ENCODE measurements at regions not wholly inside any gene's neighbourhood (a gene's known extent, or its start where the extent isn't known, plus 50 kb on each side); places are given as distances from the start of the nearest gene placed in this dataset.
"Not testable (repeated sequence)": the region's sequence is repeated elsewhere in the genome, so short reads cannot be mapped to it uniquely, and the experiment has no call there.

GRCh38 chr16:47916266-47916665 is 239.5 kb downstream of the ABCC12 start:
- Histone ChIP-seq H3K27me3 (no peaks in the 10 kb centered on the region), H3K27ac (no peak overlapping the region), H3K36me3 (no peaks in the 10 kb centered on the region), H3K4me1 (no peaks in the 10 kb centered on the region), H3K9me3 (no peaks in the 10 kb centered on the region), H3K4me3 (no peak overlapping the region), H3K9ac (ENCODE audit: low read depth in 2 of 2, low read length in 2 of 2) (no peak overlapping the region)
- no peak for DNase-seq
- intact Hi-C loops (cut with DNase I), result no loop called here
- TF ChIP-seq CTCF (IDR thresholded peaks at IDR 0.05), result no peak

- Histone ChIP-seq H3K27me3 (no peaks in the 10 kb centered on the region), H3K36me3 (no peaks in the 10 kb centered on the region), H3K4me1 (no peaks in the 10 kb centered on the region), H3K9me3 (no peaks in the 10 kb centered on the region), H3K4me3 (no peak overlapping the region), H3K9ac (ENCODE audit: low read depth in 2 of 2, low read length in 2 of 2) (no peak overlapping the region), H3K27ac (no peak overlapping the region)
- DNase-seq, result no peak
- intact Hi-C loops (cut with DNase I), result no loop called here
- TF ChIP-seq CTCF (IDR thresholded peaks at IDR 0.05), result no peak
Measured at GRCh38 chr16:47907109-47907508, 248.7 kb downstream of the ABCC12 start.

- TF ChIP-seq CTCF (IDR thresholded peaks at IDR 0.05), result no peak
- H3K4me1 ChIP-seq, result no peaks in the 10 kb centered on the region
- no peak overlapping the region for H3K4me3 ChIP-seq
- H3K9me3 ChIP-seq, result no peaks in the 10 kb centered on the region
- no peaks in the 10 kb centered on the region for H3K36me3 ChIP-seq
- H3K9ac ChIP-seq (ENCODE audit: low read depth in 2 of 2, low read length in 2 of 2), result no peak overlapping the region
- no peaks in the 10 kb centered on the region for H3K27me3 ChIP-seq
- intact Hi-C loops (cut with DNase I), result no loop called here
- DNase-seq, result no peak
- H3K27ac ChIP-seq, result no peak overlapping the region
Measured at GRCh38 chr16:47905771-47906170, 250.0 kb downstream of the ABCC12 start.

DNA sequence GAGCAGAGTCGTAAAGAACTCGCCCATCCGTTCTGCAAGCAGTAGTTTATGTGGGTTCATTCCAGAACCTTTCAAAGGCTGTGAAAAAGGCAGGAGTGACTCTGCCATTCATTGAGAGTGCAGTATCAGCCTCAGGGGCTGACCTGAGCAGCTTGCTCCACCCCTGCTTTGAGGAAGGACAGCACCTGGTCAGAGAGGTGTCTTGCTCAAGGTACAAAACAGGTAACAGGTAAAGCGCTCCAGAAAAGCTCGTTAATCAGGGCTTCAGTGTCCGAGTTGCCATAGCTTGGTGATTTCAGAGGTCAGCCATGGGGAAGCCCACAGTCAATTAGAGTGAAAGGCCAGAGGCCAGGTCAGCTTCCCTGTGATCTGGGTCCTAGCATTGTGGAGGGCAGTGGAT is 251.1 kb downstream of the ABCC12 start:
- H3K9me3 ChIP-seq, result no peaks in the 10 kb centered on the region
- no peaks in the 10 kb centered on the region for H3K27me3 ChIP-seq
- no peaks in the 10 kb centered on the region for H3K36me3 ChIP-seq
- no peak for DNase-seq
- TF ChIP-seq CTCF (IDR thresholded peaks at IDR 0.05), result no peak
- intact Hi-C loops (cut with DNase I), result no loop called here
- H3K9ac ChIP-seq (ENCODE audit: low read depth in 2 of 2, low read length in 2 of 2), result no peak overlapping the region
- no peaks in the 10 kb centered on the region for H3K4me1 ChIP-seq
- H3K4me3 ChIP-seq, result no peak overlapping the region
- no peak overlapping the region for H3K27ac ChIP-seq

GRCh38 chr16:47903470-47903869 is 252.3 kb downstream of the ABCC12 start:
- Histone ChIP-seq H3K9ac (ENCODE audit: low read depth in 2 of 2, low read length in 2 of 2) (no peak overlapping the region), H3K4me3 (no peak overlapping the region), H3K27me3 (no peaks in the 10 kb centered on the region), H3K36me3 (no peaks in the 10 kb centered on the region), H3K27ac (no peak overlapping the region), H3K9me3 (no peaks in the 10 kb centered on the region), H3K4me1 (no peaks in the 10 kb centered on the region)
- no peak for DNase-seq
- no peak for TF ChIP-seq CTCF (IDR thresholded peaks at IDR 0.05)
- intact Hi-C loops (cut with DNase I), result no loop called here

- H3K4me1 ChIP-seq; H3K9ac ChIP-seq (ENCODE audit: low read depth in 2 of 2, low read length in 2 of 2); DNase-seq; H3K36me3 ChIP-seq; H3K9me3 ChIP-seq; H3K27ac ChIP-seq; H3K27me3 ChIP-seq; intact Hi-C loops (cut with DNase I); H3K4me3 ChIP-seq: not testable (repeated sequence)
Measured at GRCh38 chr16:47897105-47897504, 258.7 kb downstream of the ABCC12 start.
